ENCODE measurements at regions not wholly inside any gene's neighbourhood (a gene's known extent, or its start where the extent isn't known, plus 50 kb on each side); places are given as distances from the start of the nearest gene placed in this dataset.

DNA sequence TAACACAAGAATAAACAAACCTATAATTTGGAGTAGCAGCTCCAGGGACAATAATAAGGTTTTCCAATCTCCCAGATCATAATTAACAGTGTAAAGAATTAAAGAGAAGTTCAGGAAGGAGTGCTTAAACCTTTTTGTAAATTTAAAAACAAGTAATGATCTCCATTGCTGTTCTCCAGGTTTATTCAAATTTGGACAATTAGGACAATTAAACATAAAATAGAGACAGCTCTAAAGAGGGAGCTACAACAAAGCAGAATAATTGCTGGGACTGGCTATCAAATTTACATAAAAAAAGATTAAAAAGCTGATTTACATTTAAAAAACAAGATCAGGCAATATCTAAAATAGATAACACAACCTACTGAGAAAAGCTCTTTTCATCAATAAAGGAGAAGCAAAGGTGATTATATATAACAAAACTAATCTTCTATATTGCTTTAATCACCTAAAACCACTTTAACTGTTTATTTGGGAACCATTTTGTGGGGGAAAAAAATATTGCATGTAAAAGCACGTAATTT lies 80.1 kb upstream of the CREB1 start:
- Histone ChIP-seq H3K4me1 (replicated peaks; ENCODE audit: insufficient read depth) (no peaks in the 10 kb centered on the region), H3K4me2 (no peak overlapping the region), H4K20me1 (ENCODE audit: insufficient read depth) (no peaks in the 10 kb centered on the region), H3K79me2 (ENCODE audit: low read depth) (no peaks in the 10 kb centered on the region), H3K36me3 (ENCODE audit: low read depth) (no peaks in the 10 kb centered on the region), H3K27ac (no peak overlapping the region), H3F3A (ENCODE audit: insufficient read depth, low read depth) (no peaks in the 10 kb centered on the region), H3K27me3 (ENCODE audit: insufficient read depth, low read depth) (no peaks in the 10 kb centered on the region), H3K9me3 (ENCODE audit: insufficient read depth, low read depth) (no peaks in the 10 kb centered on the region), H3K9me2 (ENCODE audit: insufficient read depth) (no peaks in the 10 kb centered on the region), H2AFZ (no peak overlapping the region), H3K4me3 (no peak overlapping the region)
- intact Hi-C loops (cut with micrococcal nuclease; ENCODE audit: unreplicated experiment), result no loop called here
- TF ChIP-seq EZH2 (IDR thresholded peaks at IDR 0.05; ENCODE audit: low read depth), result no peak
- TF ChIP-seq, protein P1, sequence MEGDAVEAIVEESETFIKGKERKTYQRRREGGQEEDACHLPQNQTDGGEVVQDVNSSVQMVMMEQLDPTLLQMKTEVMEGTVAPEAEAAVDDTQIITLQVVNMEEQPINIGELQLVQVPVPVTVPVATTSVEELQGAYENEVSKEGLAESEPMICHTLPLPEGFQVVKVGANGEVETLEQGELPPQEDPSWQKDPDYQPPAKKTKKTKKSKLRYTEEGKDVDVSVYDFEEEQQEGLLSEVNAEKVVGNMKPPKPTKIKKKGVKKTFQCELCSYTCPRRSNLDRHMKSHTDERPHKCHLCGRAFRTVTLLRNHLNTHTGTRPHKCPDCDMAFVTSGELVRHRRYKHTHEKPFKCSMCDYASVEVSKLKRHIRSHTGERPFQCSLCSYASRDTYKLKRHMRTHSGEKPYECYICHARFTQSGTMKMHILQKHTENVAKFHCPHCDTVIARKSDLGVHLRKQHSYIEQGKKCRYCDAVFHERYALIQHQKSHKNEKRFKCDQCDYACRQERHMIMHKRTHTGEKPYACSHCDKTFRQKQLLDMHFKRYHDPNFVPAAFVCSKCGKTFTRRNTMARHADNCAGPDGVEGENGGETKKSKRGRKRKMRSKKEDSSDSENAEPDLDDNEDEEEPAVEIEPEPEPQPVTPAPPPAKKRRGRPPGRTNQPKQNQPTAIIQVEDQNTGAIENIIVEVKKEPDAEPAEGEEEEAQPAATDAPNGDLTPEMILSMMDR (conservative IDR thresholded peaks at IDR 0.05), result no peak
- ChIA-PET CTCF (no interaction called here), POLR2A (ENCODE audit: unreplicated experiment) (no interaction called here)
- no TSS peak for BruUV-seq (replicated peaks)
- no peak for DNase-seq

DNA sequence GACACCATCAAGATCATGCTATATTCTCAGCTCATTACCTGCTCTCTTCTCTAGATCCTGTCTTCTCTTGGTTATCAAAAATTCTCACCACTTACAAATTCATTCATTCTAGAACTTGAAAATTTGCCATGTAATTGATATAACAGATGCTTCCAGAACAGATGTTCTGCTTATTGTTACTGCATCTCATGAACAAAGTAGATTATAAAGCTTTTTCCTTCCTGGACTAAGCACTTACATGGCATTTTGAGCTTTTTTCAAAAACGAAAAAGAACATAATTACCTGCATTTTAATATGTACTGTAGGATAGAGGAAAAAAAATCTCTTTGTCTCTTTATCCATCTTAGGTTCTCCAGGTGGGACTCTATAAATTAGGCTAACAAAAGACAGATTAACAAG lies 79.6 kb upstream of the CREB1 start:
- Histone ChIP-seq H3K4me2 (no peak overlapping the region), H3K4me1 (replicated peaks; ENCODE audit: insufficient read depth) (no peaks in the 10 kb centered on the region), H3K79me2 (ENCODE audit: low read depth) (no peaks in the 10 kb centered on the region), H3F3A (ENCODE audit: insufficient read depth, low read depth) (no peaks in the 10 kb centered on the region), H3K4me3 (no peak overlapping the region), H3K9me3 (ENCODE audit: insufficient read depth, low read depth) (no peaks in the 10 kb centered on the region), H3K9me2 (ENCODE audit: insufficient read depth) (no peaks in the 10 kb centered on the region), H3K27me3 (ENCODE audit: insufficient read depth, low read depth) (no peaks in the 10 kb centered on the region), H2AFZ (no peak overlapping the region), H3K36me3 (ENCODE audit: low read depth) (no peaks in the 10 kb centered on the region), H3K27ac (no peak overlapping the region), H4K20me1 (ENCODE audit: insufficient read depth) (no peaks in the 10 kb centered on the region)
- CTCF ChIA-PET, result no interaction called here
- BruUV-seq (replicated peaks), result no TSS peak
- POLR2A ChIA-PET (ENCODE audit: unreplicated experiment), result no interaction called here
- DNase-seq, result no peak
- intact Hi-C loops (cut with micrococcal nuclease; ENCODE audit: unreplicated experiment), result no loop called here
- no peak for TF ChIP-seq EZH2 (IDR thresholded peaks at IDR 0.05; ENCODE audit: low read depth)
- TF ChIP-seq, protein P1 (conservative IDR thresholded peaks at IDR 0.05), result no peak

DNA sequence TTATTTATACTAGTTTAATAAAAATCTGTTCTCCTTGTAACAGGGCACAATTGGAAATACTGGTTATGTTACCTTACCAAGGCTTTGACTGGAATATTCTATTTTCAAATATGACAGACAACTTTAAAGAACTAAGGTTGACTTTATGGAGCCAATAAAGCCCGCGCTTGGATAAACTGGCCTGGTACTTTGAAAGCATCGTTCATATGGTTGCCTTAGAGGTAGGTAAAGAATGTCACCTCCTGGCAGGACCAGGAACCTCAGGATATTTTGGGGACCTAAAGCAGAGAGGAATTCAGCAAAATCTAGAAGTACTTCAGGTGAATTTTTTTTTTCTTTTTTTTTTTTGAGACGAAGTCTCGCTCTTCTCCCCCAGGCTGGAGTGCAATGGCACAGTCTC lies 71.2 kb upstream of the CREB1 start:
- Histone ChIP-seq H3K9me2 (ENCODE audit: insufficient read depth) (no peaks in the 10 kb centered on the region), H3F3A (ENCODE audit: insufficient read depth, low read depth) (no peaks in the 10 kb centered on the region), H3K27ac (no peak overlapping the region), H3K4me3 (no peak overlapping the region), H4K20me1 (ENCODE audit: insufficient read depth) (no peaks in the 10 kb centered on the region), H3K9me3 (ENCODE audit: insufficient read depth, low read depth) (no peaks in the 10 kb centered on the region), H3K4me2 (no peak overlapping the region), H3K4me1 (replicated peaks; ENCODE audit: insufficient read depth) (no peaks in the 10 kb centered on the region), H3K27me3 (ENCODE audit: insufficient read depth, low read depth) (no peaks in the 10 kb centered on the region), H3K36me3 (ENCODE audit: low read depth) (no peaks in the 10 kb centered on the region), H2AFZ (no peak overlapping the region), H3K79me2 (ENCODE audit: low read depth) (no peaks in the 10 kb centered on the region)
- intact Hi-C loops (cut with micrococcal nuclease; ENCODE audit: unreplicated experiment), result loop anchor here (5.0 kb wide), 1 partner anchor 291 kb away; the partner anchor contains the start of gene KLF7
- CTCF ChIA-PET, result no interaction called here
- BruUV-seq (replicated peaks), result no TSS peak
- TF ChIP-seq, protein P1 (conservative IDR thresholded peaks at IDR 0.05), result no peak
- no peak for TF ChIP-seq EZH2 (IDR thresholded peaks at IDR 0.05; ENCODE audit: low read depth)
- POLR2A ChIA-PET (ENCODE audit: unreplicated experiment), result no interaction called here
- DNase-seq, result no peak

All from PC-9 (cell line).